HUDEP-2 (cell line): ENCODE measurements at regions not wholly inside any gene's neighbourhood (a gene's known extent, or its start where the extent isn't known, plus 50 kb on each side); places are given as distances from the start of the nearest gene placed in this dataset.
"Not testable (repeated sequence)": the region's sequence is repeated elsewhere in the genome, so short reads cannot be mapped to it uniquely, and the experiment has no call there.

Source experiments
- DNase-seq, 76 experiments: peaks; one replicate each; lab custom pipeline; 2025; ENCODE audit not compliant: unreplicated experiment in 76 of 76; lab: John Stamatoyannopoulos, UW

DNA sequence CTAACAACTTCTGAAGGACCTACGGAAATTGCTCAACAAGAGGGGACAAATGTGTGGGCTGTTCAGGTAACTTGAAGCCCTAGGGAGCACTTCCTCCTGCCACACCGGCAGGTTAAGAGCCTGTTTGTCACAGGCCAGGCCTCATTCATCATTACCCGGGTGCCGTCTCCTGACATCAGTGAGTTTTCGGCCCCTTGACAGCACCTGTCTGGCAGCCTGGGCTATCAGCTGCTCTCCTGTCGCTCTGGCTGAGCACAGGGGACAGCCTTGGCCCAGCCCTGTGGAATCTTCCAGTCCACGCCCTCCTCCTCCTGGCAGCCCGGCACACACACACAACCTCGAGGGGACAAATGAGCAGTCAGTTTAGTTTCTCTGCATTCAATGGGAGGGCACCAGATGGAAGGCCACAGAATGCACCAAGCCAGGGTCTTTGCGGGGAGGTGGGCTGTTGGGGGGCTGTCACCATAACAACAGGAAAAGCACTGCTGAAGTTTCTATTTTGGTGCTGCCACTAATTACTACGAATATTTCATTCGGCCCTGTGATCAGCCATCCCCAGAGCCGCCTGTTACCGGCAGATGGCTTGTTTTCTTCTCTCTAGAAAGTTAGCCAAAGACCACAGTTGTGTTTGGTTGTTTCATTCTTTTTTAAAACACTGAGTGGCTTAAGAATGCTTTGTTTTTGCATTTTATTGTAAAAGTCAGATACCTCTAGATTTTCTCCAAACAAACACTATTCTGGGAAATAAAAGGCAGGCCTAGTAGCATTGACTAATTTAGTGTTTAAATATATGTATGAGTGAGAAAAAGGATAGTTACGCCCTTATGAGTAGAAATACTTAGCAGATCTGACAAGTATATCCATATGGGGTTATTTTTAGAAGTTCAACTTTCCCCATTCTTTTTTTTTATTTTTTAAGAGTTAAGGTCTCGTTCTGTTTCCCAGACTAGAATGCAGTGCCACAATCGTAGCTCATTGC is 189.9 kb upstream of the NDUFV2 start:
- peak in 64 of 76 experiments; percentile 0 to 87 (median 44) for DNase-seq

DNA sequence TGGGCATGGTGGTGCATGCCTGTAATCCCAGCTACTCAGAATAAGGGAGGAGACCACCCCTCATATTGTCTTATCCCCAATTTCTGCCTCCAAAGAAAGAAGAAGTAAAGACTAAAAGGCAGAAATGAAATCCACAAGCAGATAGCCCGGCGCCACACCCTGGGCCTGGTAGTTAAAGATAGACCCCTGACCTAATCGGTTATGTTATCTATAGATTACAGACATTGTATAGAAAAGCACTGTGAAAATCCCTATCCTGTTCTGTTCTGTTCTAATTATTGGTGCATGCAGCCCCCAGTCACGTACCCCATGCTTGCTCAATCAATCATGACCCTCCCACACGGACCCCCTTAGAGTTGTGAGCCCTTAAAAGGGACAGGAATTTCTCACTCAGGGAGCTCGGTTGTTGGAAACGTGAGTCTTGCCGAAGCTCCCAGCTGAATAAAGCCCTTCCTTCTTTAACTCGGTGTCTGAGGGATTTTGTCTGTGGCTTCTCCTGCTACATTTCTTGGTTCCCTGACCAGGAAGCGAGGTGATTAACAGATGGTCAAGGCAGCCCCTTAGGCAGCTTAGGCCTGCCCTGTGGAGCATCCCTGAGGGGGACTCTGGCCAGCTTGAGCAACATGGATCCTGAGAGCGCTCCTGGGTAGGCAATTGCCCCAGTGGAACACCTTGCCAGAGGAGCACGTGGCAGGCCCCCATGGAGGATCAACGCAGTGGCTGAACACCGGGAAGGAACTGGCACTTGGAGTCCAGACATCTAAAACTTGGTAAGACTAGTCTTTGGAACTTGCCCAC is 188.7 kb upstream of the NDUFV2 start:
- peak in 55 of 76 experiments; percentile 1 to 86 (median 48) for DNase-seq

DNA sequence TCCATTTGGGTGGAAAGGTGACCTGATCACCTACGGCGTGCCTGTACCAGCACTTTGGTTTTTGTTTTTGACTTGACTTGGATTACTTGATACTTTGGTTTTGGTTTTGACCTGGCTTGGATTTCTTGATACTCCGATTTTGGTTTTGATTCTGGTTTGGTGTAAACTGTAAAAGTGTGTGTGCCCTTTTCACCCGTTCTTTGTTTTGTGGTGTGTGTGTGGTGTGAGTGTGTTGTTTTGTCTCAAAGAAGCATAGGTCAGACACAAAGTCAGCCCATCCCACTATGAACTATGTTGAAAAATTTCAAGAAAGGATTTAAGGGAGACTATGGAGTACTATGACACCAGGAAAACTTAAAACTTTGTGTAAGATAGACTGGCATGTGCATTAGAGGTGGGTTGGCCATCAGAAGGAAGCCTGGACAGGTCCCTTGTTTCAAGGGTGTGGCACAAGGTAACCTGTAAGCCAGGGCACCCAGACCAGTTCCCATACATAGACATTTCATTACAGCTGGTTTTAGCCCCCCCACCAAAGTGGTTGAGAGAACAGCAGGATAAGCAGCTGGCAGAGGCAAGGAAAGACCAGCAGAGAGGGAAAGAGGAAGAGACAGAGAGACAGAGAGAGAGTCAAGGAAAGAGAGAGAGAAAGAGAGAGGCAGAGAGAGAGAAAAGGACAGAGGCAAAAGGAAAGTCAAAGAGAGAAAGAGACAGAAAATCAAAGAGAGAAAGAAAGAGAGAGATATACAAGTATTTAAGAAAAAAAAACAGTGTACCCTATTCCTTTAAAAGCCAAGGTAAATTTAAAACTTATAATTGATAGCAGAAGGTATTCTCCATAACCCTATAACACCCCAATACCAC is 187.9 kb upstream of the NDUFV2 start:
- peak in 6 of 76 experiments; percentile 7 to 54 (median 20) for DNase-seq

DNA sequence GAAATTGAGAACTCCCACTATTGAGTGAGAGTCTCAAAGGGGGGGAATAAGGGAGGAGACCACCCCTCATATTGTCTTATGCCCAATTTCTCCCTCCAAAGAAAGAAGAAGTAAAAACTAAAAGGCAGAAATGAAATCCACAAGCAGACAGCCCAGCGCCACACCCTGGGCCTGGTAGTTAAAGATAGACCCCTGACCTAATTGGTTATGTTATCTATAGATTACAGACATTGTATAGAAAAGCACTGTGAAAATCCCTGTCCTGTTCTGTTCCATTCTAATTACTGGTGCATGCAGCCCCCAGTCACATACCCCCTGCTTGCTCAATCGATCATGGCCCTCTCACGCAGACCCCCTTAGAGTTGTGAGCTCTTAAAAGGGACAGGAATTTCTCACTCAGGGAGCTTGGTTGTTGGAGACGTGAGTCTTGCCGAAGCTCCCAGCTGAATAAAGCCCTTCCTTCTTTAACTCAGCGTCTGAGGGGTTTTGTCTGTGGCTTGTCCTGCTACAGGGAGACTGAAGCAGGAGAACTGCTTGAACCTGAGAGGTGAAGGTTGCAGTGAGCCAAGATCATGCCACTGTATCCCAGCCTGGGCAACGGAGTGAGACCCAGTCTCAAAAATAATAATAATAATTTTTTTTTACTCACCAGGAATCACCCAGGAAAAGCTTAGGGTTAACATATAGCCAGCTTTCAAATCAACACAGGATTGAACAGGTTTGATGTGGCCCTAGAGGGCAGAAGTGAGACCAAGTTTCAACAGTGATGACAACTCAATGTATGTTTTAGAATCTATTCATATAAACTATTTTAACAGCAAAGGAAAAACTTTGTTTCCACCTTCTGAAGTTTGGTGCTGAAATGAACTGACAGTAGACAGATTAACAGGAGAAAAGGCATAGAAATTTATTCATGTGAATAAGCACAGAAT is 181.4 kb upstream of the NDUFV2 start:
- DNase-seq, result peak in 2 of 76 experiments; percentile 12 to 18

DNA sequence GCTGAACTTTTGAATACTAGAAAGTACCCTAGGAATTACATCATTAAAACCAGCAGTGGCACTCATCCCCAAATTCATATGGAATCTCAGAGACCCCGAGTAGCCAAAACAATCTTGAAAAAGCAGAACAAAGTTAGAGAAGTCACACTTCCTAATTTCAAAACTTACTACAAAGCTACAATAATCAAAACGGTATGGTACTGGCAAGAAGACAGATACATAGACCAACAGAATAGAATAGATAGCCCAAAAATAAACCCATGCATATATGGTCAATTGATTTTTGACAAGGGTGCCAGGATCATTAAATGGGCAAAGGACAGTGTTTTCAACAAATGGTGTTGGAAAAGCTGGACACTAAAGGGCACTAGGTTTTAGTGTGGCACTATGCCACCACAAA is 176.0 kb upstream of the NDUFV2 start:
- no peak for DNase-seq

DNA sequence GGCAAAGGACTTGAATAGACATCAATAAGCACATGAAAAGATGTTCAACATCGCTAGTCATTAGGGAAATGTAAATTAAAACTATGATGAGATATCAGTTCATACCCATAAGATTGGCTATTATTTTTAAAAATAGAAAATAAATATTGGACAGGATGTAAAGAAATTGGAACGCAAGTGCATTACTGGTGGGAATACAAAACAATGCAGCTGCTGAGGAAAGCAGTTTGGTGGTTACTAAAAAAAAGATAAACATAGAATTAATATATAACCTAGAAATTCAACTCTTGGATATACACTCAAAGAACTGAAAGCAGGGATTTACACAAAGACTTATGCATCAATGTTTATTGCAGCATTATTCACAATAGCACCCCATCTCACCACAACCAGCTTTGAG is 174.5 kb upstream of the NDUFV2 start:
- DNase-seq, result no peak

DNA sequence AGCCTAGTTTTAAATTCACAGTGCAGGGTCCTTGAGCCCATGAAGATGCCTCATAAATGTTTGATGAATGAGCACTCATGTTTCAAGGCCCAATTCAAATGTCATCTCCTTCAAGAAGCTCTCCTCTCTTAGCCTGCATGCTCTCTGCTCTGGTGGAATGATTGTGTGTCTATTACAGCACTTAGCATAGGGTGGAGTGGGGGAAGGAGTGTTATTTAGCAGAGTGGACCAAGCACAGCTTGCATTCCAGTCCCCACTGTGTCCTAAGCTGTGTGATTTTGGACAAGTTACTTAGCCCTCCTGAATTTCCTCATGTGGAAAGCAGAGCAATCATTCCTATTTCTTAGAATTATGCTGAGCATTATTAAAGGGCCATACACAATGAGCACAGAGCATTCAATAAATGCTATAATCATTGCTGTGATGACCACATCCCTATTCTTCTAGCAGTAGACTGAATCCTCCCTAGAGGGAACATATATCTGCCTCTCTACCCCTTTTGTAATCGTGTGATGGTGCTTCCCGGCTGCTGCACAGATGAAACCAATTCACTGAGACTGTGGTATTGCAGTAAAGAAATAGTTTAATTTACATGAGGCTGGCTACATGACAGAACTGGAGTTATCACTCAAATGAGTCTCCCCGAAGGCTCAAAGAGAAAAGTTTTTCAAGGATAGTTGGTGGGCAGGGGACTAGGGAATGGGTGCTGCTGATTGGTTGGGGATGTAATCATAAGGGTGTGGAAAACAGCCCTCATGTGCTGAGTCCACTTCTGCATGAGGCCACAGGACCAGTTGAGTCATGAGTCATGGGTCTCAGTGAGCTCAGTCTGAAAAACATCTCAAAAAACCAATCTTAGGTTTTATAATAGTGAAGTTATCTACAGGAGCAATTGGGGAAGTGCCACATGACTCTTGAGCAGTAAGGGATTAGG is 173.4 kb upstream of the NDUFV2 start:
- no peak for DNase-seq

DNA sequence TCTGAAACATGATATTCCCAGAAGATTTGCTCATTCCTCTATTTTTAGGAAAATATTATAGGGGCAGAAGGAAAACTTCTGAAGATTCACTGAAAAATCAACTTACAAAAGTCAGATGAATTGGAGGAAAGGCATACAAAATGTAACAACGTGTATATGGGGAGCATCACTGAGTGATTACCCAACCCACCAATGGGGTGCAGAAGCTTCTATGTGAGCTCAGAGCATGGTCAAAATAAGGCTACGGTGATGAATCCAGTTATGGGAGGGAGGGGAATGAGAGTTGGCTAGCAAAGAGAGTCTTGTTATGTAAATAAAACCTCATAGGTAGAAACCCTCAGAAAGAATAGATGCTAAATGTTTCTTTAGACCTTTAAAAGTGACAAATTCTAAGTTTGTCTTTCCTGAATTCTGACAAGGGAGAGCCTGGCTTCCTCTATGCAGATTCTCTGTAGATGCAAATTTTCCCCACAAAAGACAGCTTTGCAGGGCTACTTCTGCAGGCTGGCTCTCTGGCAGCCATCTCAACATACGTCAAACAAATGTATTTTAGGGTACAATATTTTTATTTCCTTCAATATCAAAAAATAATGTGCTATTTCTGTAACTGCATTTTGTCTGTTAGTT is 171.4 kb upstream of the NDUFV2 start:
- DNase-seq, result no peak

DNA sequence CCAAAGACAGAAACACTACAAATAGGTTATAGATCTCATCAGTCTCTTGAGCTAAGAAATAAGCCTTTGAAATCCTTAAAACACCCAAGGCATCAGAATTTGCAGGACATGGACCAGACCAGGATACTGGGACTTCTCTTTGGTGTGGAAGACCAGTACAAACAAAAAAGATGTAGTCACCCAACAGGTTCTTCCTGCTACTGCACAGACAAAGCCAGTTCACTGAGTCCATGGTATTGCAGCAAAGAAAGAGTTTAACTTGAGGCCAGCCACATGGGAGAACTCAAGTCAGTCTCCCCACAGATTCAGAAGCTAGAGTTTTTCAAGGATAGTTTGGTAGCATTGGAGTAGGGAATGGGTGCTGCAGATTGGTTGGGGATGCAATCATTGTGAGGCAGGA is 169.6 kb upstream of the NDUFV2 start:
- DNase-seq, result no peak

DNA sequence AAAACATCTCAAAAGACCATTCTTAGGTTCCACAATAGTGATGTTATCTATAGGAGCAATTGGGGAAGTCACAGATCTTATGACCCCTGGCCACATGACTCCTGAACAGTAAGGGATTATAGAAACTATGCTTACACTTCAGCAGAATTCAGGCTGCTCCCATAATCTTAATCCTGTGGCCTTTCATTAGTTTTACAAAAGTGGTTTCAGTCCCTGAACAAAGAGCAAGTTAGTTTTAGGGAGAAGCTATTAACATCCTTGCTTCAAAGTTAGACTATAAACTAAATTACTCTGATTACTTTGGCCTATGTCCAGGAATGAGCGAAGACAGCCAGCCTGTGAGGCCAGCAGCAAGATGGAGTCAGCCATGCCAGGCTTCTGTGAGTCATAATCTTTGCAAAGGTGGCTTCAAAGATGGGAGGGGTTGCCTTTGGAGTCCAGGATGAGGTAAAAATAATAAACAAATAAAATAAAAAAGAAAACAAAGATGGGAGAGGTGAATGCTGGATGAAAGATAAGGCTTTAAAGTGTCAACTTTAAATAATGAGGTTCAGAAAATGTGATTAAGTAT is 168.7 kb upstream of the NDUFV2 start:
- DNase-seq, result no peak

DNA sequence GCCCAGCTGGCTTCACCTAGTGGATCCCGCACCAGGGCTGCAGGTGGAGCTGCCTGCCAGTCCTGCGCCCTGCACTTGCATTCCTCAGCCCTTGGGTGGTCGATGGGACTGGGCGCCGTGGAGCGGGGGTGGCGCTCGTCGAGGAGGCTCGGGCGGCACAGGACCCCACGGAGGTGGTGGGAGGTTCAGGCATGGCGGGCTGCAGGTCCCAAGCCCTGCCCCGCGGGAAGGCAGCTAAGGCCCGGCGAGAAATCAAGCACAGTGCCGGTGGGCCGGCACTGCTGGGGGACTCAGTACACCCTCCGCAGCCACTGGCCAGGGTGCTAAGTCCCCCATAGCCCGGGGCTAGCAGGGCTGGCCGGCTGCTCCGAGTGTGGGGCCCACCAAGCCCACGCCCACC is 167.2 kb upstream of the NDUFV2 start:
- DNase-seq, result not testable (repeated sequence)

DNA sequence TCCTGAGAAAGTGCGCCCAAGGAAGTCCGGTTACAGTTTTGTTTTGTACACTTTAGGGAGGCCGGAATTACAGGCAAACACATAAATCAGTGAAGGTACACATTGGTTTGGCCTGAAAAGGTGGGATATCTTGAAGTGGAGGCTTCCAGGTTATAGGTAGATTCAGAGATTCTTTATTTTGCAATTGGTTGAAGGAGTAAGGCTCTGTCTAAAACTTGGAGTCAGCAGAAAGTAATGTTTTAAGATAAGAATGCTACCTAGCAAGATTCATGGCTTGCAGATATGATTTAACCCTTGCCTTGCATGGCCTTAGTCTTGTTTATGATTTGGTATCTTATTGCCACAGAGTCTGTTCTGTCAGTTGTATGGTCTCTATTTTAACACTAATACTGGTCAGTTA is 165.9 kb upstream of the NDUFV2 start:
- no peak for DNase-seq

DNA sequence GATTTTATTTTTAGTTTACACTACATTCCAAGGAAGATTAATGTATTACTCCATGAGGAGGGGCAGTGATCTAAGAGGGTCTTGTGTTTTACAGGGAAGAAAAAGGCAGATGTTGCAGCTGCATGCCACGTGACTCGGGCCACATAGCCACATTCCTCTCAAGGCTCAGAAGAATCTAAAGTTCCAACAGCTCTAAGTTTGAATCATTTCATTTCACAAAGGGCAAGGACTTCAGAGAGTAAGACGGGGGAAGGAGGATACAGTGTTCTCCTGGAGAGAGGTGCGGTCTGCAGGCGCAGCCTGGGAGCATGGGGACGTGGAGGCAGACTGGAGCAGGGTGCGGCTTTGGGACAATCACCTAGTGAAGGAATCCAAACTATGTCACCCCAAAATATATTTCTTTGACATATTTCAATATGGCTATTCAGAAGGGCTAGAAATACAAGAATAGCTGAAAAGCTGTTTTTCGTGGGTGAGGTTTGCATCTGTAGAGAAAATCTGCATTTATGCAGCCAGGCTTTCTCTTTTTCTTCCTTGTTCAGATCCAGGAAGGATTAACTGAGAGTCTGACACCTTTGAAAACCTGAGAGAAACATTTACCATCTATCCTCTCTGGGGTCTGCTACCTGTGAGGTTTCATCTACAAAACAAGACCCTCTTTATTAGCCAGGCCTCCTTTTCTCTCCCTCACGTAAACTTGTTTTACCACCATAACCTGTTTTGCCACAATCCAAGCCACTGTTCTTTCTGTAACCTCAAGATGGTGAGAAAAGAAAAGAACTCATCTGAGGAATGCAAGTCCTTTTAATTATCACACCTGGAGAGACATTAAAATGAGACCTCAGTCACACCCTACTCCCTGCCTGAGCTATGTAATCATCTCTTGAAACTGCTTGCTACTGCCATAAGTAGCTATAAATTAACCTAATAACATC is 165.1 kb upstream of the NDUFV2 start:
- DNase-seq, result no peak

DNA sequence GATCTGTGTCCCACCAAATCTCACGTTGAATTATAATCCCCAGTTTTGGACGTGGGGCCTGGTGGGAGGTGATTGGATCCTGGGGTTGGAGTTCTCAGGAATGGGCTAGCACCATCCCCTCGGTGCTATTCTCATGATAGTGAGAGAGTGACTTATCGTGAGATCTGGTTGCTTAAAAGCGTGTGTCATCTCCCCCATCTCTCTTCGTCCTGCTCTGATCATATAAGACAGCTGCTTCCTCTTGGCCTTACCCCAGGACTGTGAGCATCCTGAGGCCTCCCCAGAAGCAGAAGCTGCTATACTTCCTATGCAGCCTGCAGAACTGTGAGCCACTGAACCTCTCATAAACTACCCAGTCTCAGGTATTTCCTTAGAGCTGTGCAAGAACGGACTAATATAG is 163.7 kb upstream of the NDUFV2 start:
- peak in 12 of 76 experiments; percentile 0 to 41 (median 12) for DNase-seq

DNA sequence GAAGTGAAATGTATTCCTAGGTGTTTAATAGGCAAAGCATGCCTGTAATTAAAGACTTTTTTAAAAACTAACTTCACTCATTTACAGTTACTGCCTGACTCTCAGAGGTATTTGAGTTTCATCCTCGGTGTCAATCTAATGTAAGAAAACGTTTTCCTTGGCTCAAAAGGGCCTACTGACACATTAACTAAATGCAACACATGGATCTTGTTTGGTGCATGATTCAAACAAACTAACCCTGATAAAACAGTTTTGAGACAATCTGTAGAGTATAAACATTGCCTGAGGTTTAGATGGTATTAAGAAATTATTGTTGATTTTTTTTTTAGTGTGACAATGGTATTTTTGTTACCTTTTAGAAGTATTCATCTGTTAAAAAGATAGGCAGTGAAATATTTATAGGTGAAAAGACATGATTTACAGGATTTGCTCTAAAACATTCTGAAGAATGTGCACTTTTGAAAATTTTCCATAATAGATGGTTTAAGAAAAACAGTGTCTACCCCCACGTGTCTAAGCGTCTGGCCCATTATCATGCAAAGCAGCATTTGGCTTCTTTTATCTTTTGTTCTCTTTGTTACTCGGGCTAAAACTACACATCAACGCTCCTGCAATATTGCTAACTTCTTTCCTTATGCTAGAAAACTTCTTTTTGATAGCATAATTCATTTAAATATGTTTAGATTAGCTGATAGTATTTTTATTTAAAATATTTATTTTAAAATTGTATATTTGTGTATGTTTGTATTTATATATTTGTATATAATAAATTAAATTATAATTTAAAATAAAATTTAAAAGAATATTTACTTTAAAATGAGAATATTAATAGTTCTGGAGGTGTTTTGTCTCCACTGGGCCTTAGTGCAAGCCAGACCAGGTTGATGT is 160.2 kb upstream of the NDUFV2 start:
- DNase-seq, result peak in 1 of 76 experiments; percentile 27
